ENCODE measurements at regions not wholly inside any gene's neighbourhood (a gene's known extent, or its start where the extent isn't known, plus 50 kb on each side); places are given as distances from the start of the nearest gene placed in this dataset.

GRCh38 chr14:65937079-65937959, 524.8 kb downstream of the FUT8 start:
- Histone ChIP-seq H3K9me3 (ENCODE audit: insufficient read depth, low read length, severe bottlenecking) (peaks cover 4% of the 10 kb centered on the region), H3K4me1 (ENCODE audit: insufficient read depth, low read length) (peaks cover 24% of the 10 kb centered on the region), H3K9ac (ENCODE audit: low read depth, low read length) (no peak overlapping the region), H2AFZ (ENCODE audit: low read depth, low read length) (peak overlapping the region; percentile 32; the same call in 1 of the 2 replicates), H3K79me2 (ENCODE audit: insufficient read depth, low read length) (no peaks in the 10 kb centered on the region), H3K4me3 (ENCODE audit: low read depth in 1 of 2, low read length in 2 of 2) (no peak overlapping the region), H3K27ac (ENCODE audit: low read length) (peak overlapping the region; percentile 64), H4K20me1 (ENCODE audit: insufficient read depth, low read length) (no peaks in the 10 kb centered on the region), H3K4me2 (ENCODE audit: insufficient read depth, low read length) (peak overlapping the region; percentile 15; the same call in 1 of the 2 replicates), H3K27me3 (ENCODE audit: insufficient read depth, low read length, poor library complexity) (no peaks in the 10 kb centered on the region), H3K36me3 (ENCODE audit: insufficient read depth, low read length) (no peaks in the 10 kb centered on the region)
- ATAC-seq (ENCODE audit: insufficient read depth, low read depth) (peak; percentile 79), DNase-seq (peak; percentile 56)
- no peak for TF ChIP-seq EZH2 (IDR thresholded peaks at IDR 0.05; ENCODE audit: borderline replicate concordance, low read depth, low read length, severe bottlenecking)
- no peak for TF ChIP-seq CTCF (IDR thresholded peaks at IDR 0.05; ENCODE audit: borderline replicate concordance, extremely low read depth, low read length, poor library complexity, severe bottlenecking)

- Histone ChIP-seq H3K79me2 (ENCODE audit: insufficient read depth, low read length) (no peaks in the 10 kb centered on the region), H2AFZ (ENCODE audit: low read depth, low read length) (no peak overlapping the region), H3K27me3 (ENCODE audit: insufficient read depth, low read length, poor library complexity) (no peaks in the 10 kb centered on the region), H4K20me1 (ENCODE audit: insufficient read depth, low read length) (no peaks in the 10 kb centered on the region), H3K9ac (ENCODE audit: low read depth, low read length) (no peak overlapping the region), H3K27ac (ENCODE audit: low read length) (peak overlapping the region; percentile 64), H3K36me3 (ENCODE audit: insufficient read depth, low read length) (no peaks in the 10 kb centered on the region), H3K9me3 (ENCODE audit: insufficient read depth, low read length, severe bottlenecking) (peaks cover 4% of the 10 kb centered on the region), H3K4me2 (ENCODE audit: insufficient read depth, low read length) (peak overlapping the region; percentile 15; the same call in 1 of the 2 replicates), H3K4me1 (ENCODE audit: insufficient read depth, low read length) (peaks cover 24% of the 10 kb centered on the region), H3K4me3 (ENCODE audit: low read depth in 1 of 2, low read length in 2 of 2) (no peak overlapping the region)
- DNase-seq (no peak), ATAC-seq (ENCODE audit: insufficient read depth, low read depth) (peak; percentile 17; the same call in 1 of the 3 replicates)
- TF ChIP-seq CTCF (IDR thresholded peaks at IDR 0.05; ENCODE audit: borderline replicate concordance, extremely low read depth, low read length, poor library complexity, severe bottlenecking) (no peak), EZH2 (IDR thresholded peaks at IDR 0.05; ENCODE audit: borderline replicate concordance, low read depth, low read length, severe bottlenecking) (no peak)
These were observed 525.4 kb downstream of the FUT8 start for GRCh38 chr14:65937960-65938316.

- no peaks in the 10 kb centered on the region for H3K79me2 ChIP-seq (ENCODE audit: insufficient read depth, low read length)
- H3K4me2 ChIP-seq (ENCODE audit: insufficient read depth, low read length): no peak overlapping the region
- H3K27me3 ChIP-seq (ENCODE audit: insufficient read depth, low read length, poor library complexity): no peaks in the 10 kb centered on the region
- ATAC-seq (ENCODE audit: insufficient read depth, low read depth) (no peak), DNase-seq (no peak)
- TF ChIP-seq EZH2 (IDR thresholded peaks at IDR 0.05; ENCODE audit: borderline replicate concordance, low read depth, low read length, severe bottlenecking) (no peak), CTCF (IDR thresholded peaks at IDR 0.05; ENCODE audit: borderline replicate concordance, extremely low read depth, low read length, poor library complexity, severe bottlenecking) (no peak)
- H3K9ac ChIP-seq (ENCODE audit: low read depth, low read length): no peak overlapping the region
- 0 out of 2 replicates have a peak overlapping the region, but pooled peaks have one; percentile 24 for H3K27ac ChIP-seq (ENCODE audit: low read length)
- H3K4me1 ChIP-seq (ENCODE audit: insufficient read depth, low read length): peaks cover 24% of the 10 kb centered on the region
- no peaks in the 10 kb centered on the region for H3K36me3 ChIP-seq (ENCODE audit: insufficient read depth, low read length)
- no peak overlapping the region for H3K4me3 ChIP-seq (ENCODE audit: low read depth in 1 of 2, low read length in 2 of 2)
- no peak overlapping the region for H2AFZ ChIP-seq (ENCODE audit: low read depth, low read length)
- H4K20me1 ChIP-seq (ENCODE audit: insufficient read depth, low read length): no peaks in the 10 kb centered on the region
- H3K9me3 ChIP-seq (ENCODE audit: insufficient read depth, low read length, severe bottlenecking): peaks cover 4% of the 10 kb centered on the region
These were observed 526.2 kb downstream of the FUT8 start for GRCh38 chr14:65938738-65939137.
